ENCODE measurements at regions not wholly inside any gene's neighbourhood (a gene's known extent, or its start where the extent isn't known, plus 50 kb on each side); places are given as distances from the start of the nearest gene placed in this dataset.
"Not testable (repeated sequence)": the region's sequence is repeated elsewhere in the genome, so short reads cannot be mapped to it uniquely, and the experiment has no call there.

DNA sequence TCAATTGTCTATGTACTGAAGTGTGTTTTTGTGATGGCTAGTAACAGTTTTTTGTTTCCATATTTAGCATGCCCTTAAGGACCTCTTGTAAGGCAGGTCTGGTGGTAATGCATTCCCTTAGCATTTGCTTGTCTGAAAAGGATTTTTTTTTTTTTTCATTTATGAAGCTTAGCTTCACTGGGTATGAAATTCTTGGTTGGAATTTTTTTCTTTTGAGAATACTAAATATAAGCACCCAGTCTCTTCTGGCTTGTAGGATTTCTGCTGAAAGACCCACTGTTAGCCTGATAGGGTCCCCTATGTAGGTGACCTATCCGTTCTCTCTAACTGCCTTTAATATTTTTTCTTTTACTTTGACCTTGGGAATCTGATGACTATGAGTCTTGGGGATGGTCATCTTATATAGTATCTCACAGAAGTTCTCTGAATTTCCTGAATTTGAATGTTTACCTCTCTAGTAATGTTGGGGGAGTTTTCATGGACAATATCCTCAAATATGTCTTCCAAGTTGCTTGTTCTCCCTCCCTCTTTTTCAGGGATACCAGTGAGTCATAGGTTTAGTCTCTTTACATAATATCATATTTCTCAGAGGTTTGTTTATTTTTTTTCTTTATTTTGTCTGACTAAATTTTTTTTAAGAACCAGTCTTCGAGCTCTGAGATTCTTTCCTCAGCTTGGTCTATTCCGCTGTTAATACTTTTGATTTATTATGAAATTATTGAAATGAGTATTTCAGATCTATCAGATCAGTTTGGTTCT, 157.1 kb upstream of the PGRMC2 start:
- POLR2A ChIA-PET, result no interaction called here
- Histone ChIP-seq H3K27ac (ENCODE audit: extremely low read depth, low read depth, low read length) (no peak overlapping the region), H3K36me3 (ENCODE audit: control insufficient read depth in 2 of 2, insufficient read depth in 1 of 2, low read length in 2 of 2) (no peaks in the 10 kb centered on the region), H3K4me1 (ENCODE audit: control insufficient read depth, insufficient read depth, low read length) (no peaks in the 10 kb centered on the region), H3K4me3 (ENCODE audit: low read depth, low read length) (no peak overlapping the region), H3K9me3 (ENCODE audit: control insufficient read depth, insufficient read depth, low read depth, low read length) (no peaks in the 10 kb centered on the region)
- TF ChIP-seq ZNF266 (tag by site-specific recombination; IDR thresholded peaks at IDR 0.05; ENCODE audit: low read depth) (no peak), SETDB1 (IDR thresholded peaks at IDR 0.05; ENCODE audit: insufficient read length, low read length) (peak; percentile 91)
- CTCF ChIA-PET, result interaction anchor here (1.1 kb wide), 1 partner anchor 9 kb away, joined by 4 read pairs; no protein-coding TSS in a partner anchor

DNA sequence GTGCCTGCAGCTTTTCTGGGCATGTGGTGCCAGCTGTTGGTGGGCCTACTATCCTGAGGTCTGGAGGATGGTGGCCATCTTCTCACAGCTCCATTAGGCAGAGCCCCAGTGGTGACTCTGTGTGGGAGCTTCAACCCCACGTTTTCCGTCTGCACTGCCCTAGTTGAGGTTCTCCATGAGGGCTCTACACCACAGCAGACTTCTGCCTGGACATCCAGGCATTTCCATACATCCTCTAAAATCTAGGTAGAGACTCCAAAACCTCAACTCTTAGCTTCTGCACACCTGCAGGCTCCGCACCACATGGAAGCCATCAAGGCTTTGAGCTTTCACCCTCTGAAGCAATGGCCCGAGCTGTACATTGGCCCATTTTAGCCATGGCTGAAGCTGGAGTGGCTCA, 153.3 kb upstream of the PGRMC2 start:
- H3K36me3 ChIP-seq (ENCODE audit: control insufficient read depth in 2 of 2, insufficient read depth in 1 of 2, low read length in 2 of 2), result no peaks in the 10 kb centered on the region
- CTCF ChIA-PET, result no interaction called here
- H3K4me1 ChIP-seq (ENCODE audit: control insufficient read depth, insufficient read depth, low read length), result no peaks in the 10 kb centered on the region
- no peak overlapping the region for H3K27ac ChIP-seq (ENCODE audit: extremely low read depth, low read depth, low read length)
- H3K9me3 ChIP-seq (ENCODE audit: control insufficient read depth, insufficient read depth, low read depth, low read length), result no peaks in the 10 kb centered on the region
- POLR2A ChIA-PET, result no interaction called here
- H3K4me3 ChIP-seq (ENCODE audit: low read depth, low read length), result no peak overlapping the region
- TF ChIP-seq SETDB1 (IDR thresholded peaks at IDR 0.05; ENCODE audit: insufficient read length, low read length), result peak; percentile 47
- no peak for TF ChIP-seq WT1 (tag by site-specific recombination; IDR thresholded peaks at IDR 0.05)

GRCh38 chr4:128437023-128437422, 149.4 kb upstream of the PGRMC2 start:
- H3K4me3 ChIP-seq (ENCODE audit: low read depth, low read length); H3K36me3 ChIP-seq (ENCODE audit: control insufficient read depth in 2 of 2, insufficient read depth in 1 of 2, low read length in 2 of 2); H3K9me3 ChIP-seq (ENCODE audit: control insufficient read depth, insufficient read depth, low read depth, low read length); H3K4me1 ChIP-seq (ENCODE audit: control insufficient read depth, insufficient read depth, low read length); H3K27ac ChIP-seq (ENCODE audit: extremely low read depth, low read depth, low read length); POLR2A ChIA-PET: not testable (repeated sequence)
- CTCF ChIA-PET, result interaction anchor here (0.7 kb wide), 1 partner anchor 649 kb away, joined by 3 read pairs; no protein-coding TSS in a partner anchor

- H3K4me3 ChIP-seq (ENCODE audit: low read depth, low read length); H3K9me3 ChIP-seq (ENCODE audit: control insufficient read depth, insufficient read depth, low read depth, low read length); H3K4me1 ChIP-seq (ENCODE audit: control insufficient read depth, insufficient read depth, low read length); H3K36me3 ChIP-seq (ENCODE audit: control insufficient read depth in 2 of 2, insufficient read depth in 1 of 2, low read length in 2 of 2); POLR2A ChIA-PET; H3K27ac ChIP-seq (ENCODE audit: extremely low read depth, low read depth, low read length): not testable (repeated sequence)
- CTCF ChIA-PET, result interaction anchor here (0.6 to 0.9 kb wide), 3 partner anchors 25 to 238 kb away, joined by 3 to 5 read pairs (median 3); no protein-coding TSS in a partner anchor
Observed at GRCh38 chr4:128429023-128429613, 141.5 kb upstream of the PGRMC2 start.

GRCh38 chr4:128428397-128428796, 140.8 kb upstream of the PGRMC2 start:
- Histone ChIP-seq H3K4me3 (ENCODE audit: low read depth, low read length) (no peak overlapping the region), H3K4me1 (ENCODE audit: control insufficient read depth, insufficient read depth, low read length) (no peaks in the 10 kb centered on the region), H3K9me3 (ENCODE audit: control insufficient read depth, insufficient read depth, low read depth, low read length) (no peaks in the 10 kb centered on the region), H3K36me3 (ENCODE audit: control insufficient read depth in 2 of 2, insufficient read depth in 1 of 2, low read length in 2 of 2) (no peaks in the 10 kb centered on the region), H3K27ac (ENCODE audit: extremely low read depth, low read depth, low read length) (no peak overlapping the region)
- CTCF ChIA-PET, result interaction anchor here (0.6 to 1.6 kb wide), 6 partner anchors 9 to 238 kb away, joined by 3 to 12 read pairs (median 3); no protein-coding TSS in a partner anchor
- TF ChIP-seq ZNF354C (tag by site-specific recombination; IDR thresholded peaks at IDR 0.05; ENCODE audit: borderline replicate concordance, low read depth) (no peak), ZNF26 (tag by site-specific recombination; IDR thresholded peaks at IDR 0.05) (no peak), ZNF184 (tag by site-specific recombination; IDR thresholded peaks at IDR 0.05) (no peak), ZNF24 (tag by site-specific recombination; IDR thresholded peaks at IDR 0.05) (no peak), ZNF626 (tag by site-specific recombination; IDR thresholded peaks at IDR 0.05) (no peak), ZNF513 (tag by site-specific recombination; IDR thresholded peaks at IDR 0.05) (no peak), ZNF473 (tag by site-specific recombination; IDR thresholded peaks at IDR 0.05) (no peak), ZNF266 (tag by site-specific recombination; IDR thresholded peaks at IDR 0.05; ENCODE audit: low read depth) (no peak)
- TF ChIP-seq, protein P1, sequence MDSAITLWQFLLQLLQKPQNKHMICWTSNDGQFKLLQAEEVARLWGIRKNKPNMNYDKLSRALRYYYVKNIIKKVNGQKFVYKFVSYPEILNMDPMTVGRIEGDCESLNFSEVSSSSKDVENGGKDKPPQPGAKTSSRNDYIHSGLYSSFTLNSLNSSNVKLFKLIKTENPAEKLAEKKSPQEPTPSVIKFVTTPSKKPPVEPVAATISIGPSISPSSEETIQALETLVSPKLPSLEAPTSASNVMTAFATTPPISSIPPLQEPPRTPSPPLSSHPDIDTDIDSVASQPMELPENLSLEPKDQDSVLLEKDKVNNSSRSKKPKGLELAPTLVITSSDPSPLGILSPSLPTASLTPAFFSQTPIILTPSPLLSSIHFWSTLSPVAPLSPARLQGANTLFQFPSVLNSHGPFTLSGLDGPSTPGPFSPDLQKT (IDR thresholded peaks at IDR 0.05; ENCODE audit: borderline replicate concordance, low read depth, low read length), result no peak
- POLR2A ChIA-PET, result no interaction called here

Measured in HEK293 (cell line).